ENCODE measurements at regions not wholly inside any gene's neighbourhood (a gene's known extent, or its start where the extent isn't known, plus 50 kb on each side); places are given as distances from the start of the nearest gene placed in this dataset.
"Not testable (repeated sequence)": the region's sequence is repeated elsewhere in the genome, so short reads cannot be mapped to it uniquely, and the experiment has no call there.

DNA sequence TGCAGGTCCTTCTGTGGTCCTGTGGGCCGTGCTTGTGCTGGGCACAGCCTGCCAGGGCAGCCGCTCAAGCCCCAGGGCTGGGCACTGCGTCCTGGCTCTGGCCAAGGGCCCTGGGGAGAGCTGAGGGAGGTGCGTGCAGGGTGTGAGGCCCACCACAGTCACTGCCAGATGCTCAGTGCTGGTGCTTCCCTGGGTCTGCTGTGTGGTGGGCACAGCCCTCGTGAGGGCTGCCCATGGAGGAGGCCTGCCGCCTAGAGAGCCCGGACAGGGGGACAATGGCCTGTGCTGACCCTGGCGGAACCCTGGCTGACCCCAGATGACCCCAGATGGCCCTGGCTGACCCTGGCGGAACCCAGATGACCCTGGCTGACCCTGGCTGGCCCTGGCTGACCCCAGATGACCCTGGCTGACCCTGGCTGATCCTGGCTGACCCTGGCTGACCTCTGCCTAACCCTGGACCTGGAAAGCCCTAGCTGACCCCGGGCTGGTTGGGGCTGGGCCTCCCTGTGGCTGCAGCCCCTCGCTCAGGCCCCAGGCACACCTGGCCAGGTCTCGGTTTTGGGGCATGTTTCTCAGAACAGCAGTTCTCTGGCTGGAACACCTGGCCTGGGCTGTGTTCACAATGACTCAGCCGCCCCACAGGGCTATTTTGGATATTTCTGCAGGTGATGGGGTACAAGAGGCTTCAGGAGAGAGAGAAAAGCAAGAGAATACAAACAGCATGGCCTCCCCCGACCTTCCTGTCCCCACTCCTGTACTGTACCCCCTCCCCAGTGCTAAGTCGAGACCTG lies 55.4 kb downstream of the TMEM121 start:
- DNase-seq, result no peak

DNA sequence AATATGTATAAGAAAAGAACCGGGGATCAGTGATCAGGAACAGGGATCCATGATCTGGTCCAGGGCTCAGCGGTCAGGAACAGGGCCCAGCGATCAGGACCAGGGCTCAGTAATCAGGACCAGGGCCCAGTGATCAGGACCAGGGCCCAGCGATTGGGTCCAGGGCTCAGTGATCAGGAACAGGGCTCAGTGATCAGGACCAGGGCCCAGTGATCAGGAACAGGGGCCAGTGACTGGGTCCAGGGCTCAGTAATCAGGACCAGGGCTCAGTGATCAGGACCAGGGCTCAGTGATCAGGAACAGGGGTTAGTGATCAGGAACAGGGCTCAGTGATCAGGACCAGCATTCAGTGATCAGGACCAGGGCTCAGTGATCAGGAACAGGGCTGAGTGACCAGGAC lies 56.3 kb downstream of the TMEM121 start:
- DNase-seq, result no peak

DNA sequence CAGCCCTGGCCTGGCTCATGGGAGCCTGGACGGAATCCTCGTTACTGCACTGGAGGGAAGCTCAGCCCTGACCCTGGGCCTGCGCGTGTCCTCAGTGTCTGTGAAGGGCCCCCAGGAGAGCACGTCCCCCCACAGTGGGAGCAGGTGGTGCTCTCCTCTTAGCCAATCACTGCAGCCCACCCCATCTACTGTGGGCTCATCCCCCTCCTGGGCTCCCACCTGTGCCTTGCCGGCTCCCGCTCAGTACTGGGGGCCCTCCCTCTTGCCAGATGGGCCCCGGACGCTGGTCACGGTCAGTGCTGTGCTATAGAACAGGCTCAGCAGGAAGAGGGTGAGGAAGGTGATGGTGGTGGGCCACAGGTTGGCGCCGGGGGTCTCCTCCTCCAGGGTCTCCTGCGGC lies 57.5 kb downstream of the TMEM121 start:
- not testable (repeated sequence) for DNase-seq

DNA sequence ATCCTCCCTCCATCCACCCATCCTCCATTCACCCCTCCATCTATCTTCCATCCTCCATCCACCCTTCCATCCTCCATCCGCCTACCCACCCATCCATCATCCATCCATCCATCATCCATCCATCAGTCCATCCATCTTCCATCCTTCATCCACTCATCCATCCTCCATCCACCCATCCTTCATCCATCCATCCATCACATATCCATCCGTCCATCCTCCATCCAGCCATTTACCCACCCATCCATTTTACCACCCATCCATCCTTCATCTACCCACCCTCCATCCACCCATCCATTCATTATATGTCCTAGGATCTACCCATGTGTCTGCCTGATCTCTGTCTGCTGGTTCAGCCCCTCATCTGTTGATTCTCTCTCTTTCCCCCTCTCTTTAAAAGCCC lies 58.9 kb downstream of the TMEM121 start:
- DNase-seq, result not testable (repeated sequence)

DNA sequence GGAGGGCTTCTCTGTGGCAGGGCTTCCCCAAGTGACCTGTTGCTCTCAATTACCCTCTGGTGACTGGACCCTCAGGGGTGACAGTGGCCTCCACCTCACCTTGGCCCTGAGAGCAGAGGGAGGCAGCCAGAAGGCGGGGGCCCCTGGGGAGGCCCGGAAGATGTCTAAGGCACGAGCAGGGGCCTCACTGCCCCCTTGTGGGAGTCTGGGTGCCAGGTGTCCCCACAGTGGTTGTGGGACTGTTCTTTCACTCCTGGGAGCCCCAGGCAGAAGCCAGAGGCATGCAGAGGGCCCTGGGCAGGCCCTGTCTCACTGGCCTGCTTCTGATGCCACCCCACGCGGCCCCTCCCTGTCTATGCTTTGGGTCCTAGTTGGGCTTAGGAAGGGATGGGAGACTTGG lies 59.3 kb downstream of the TMEM121 start:
- DNase-seq, result not testable (repeated sequence)

DNA sequence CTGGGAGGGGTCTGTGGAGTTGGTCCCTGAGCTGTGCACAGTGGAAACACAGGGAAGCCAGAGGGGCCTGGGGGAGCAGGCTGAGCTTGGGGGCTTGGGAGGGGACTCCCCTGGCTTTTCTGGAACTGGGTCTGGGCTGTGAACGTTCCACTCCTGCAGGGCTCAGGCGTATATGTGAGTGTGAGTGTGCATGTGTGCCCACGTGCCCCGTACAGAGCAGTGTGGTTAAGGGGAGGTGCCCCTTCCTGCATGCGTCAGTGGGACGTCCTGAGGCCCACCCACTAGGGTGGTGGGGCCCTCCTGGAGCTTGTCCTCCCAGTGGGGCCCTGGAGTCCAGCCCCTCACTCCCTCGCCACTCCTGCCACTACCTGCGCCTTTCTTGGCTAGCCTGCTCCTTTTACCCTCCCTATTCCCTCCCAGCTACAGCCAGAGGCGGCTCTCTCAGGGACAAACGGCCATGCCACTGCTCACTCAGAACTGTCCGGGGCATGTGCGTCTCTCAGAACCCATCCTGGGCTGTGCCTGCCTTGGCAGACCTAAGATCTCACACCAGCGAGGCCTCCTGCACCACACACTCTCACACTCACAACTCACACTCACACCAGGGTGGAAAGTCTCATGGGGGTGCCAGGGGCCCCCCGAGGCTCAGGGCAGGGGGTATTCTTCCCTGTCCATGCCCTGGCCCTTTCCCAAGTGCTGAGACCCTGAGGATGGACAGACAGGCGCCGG lies 59.9 kb downstream of the TMEM121 start:
- not testable (repeated sequence) for DNase-seq

DNA sequence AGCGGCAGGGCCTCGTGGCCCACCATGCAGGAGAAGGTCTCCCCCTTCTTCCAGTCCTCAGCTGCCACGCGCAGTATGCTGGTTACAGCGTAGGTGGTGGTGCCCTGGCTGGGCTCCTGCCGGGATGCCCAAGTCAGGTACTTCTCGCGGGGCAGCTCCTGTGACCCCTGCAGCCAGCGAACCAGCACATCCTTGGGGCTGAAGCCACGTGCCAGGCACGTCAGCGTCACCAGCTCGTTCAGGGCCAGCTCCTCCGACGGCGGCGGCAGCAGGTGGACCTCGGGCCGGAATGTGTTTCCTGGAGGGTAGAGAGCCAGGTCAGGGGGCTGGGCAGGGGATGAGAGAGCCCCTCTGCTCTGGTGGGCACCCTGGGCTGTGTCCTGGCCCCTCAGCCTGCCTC lies 60.7 kb downstream of the TMEM121 start:
- not testable (repeated sequence) for DNase-seq

DNA sequence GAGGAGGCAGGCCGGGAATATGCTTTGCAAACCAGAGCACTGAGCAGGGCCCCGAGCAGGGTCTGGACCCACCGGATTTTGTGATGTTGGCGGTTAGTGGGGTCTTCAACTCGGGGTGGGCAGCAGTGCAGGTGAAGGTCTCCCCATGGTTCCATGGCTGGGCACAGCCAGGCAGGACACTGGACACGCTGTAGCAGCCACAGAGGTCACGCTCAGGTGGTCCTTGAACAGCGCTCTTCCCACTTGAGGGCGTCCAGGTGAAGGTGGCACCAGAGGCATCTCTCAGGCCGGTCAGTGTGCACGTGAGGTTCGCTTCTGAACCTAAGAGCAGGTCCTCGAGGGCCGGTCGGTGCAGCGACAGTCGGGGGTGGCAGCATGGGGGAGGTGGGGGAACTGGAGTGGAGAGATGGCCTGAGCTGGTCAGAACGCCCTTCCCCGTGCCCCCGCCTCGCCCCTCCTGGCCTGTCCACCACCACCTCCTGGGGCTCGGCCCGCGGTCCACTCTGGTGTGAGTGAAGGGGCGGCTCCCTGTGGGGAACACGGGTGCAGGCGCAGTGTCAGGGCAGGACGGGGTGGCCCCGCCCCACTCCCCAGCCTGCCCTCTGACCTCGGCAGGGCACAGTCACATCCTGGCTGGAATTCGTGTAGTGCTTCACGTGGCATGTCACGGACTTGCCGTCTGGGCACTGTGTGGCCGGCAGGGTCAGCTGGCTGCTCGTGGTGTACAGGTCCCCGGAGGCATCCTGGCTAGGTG lies 61.3 kb downstream of the TMEM121 start:
- not testable (repeated sequence) for DNase-seq

DNA sequence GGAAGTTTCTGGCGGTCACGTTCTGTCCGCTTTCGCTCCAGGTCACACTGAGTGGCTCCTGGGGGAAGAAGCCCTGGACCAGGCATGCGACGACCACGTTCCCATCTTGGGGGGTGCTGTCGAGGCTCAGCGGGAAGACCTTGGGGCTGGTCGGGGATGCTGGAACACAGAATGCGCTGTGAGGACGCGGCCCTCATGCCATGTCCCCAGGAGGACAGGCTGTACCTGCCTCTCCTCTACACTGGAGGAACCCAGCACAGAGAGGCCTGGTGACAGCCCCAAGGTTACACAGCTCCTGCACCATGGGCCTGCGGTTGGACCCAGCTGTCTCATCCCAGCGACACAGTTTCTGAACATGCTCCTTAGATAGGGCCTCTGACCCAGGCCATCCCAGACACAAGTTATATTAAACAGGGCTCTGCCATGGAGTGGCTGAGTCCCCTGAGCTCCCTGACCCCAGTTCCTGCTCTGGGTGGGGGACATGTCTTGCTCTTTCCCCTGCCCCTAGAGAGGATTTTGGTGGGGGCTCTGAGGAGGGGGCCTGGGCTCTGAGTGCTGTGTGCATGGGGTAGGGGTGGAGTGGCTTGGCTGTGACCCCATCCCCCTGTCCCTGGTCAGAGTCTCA lies 62.0 kb downstream of the TMEM121 start:
- DNase-seq, result no peak

DNA sequence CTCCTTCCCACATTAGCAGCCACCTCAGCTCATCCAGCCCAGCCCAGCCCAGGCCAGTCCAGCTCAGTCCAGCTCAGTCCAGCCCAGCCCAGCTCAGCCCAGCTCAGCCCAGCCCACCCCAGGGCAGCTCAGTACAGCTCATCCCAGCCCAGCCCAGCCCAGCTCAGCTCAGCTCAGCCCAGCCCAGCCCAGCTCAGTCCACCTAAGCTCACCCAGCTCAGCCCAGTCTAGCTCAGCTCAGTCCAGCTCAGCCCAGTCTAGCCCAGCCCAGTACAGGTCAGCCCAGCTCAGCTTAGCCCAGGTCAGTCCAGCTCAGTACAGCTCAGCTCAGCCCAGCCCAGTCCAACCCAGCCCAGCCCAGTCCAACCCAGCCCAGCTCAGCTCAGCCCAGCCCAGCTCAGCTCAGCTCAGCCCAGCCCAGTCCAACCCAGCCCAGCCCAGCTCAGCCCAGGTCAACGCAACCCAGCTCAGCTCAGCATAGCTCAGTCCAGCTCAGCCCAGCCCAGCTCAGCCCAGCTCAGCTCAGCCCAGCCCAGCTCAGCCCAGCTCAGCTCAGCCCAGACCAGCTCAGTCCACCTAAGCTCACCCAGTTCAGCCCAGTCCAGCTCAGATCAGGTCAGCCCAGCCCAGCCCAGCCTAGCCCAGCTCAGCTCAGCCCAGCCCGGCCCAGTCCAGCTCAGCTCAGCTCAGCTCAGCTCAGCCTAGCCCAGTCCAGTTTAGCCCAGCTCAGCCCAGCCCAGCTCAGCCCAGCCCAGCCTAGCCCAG lies 63.0 kb downstream of the TMEM121 start:
- no peak for DNase-seq

DNA sequence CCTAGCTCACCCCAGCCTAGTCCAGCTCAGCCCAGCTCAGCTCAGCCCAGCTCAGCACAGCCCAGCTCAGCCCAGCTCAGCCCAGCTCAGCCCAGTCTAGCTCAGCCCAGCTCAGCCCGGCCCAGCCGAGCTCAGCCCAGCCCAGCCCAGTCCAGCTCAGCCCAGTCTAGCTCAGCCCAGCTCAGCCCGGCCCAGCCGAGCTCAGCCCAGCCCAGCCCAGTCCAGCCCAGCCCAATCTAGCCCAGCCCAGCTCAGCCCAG lies 63.5 kb downstream of the TMEM121 start:
- DNase-seq, result not testable (repeated sequence)

DNA sequence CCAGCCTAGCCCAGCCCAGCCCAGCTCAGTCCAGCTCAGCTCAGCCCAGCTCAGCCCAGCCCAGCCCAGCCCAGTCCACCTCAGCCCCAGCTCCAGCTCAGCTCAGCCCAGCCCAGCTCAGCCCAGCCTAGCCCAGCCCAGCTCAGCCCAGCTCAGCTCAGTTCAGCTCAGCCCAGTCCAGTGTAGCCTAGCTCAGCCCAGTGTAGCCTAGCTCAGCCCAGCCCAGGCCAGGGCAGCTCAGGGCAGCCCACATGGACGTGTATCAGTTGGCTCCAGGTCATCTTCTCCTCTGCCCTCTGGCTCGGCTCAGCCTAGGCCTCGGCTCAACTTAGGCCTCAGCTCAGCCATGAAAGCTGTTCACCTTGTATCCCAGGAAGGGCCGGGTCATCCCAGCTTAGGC lies 64.7 kb downstream of the TMEM121 start:
- no peak for DNase-seq

DNA sequence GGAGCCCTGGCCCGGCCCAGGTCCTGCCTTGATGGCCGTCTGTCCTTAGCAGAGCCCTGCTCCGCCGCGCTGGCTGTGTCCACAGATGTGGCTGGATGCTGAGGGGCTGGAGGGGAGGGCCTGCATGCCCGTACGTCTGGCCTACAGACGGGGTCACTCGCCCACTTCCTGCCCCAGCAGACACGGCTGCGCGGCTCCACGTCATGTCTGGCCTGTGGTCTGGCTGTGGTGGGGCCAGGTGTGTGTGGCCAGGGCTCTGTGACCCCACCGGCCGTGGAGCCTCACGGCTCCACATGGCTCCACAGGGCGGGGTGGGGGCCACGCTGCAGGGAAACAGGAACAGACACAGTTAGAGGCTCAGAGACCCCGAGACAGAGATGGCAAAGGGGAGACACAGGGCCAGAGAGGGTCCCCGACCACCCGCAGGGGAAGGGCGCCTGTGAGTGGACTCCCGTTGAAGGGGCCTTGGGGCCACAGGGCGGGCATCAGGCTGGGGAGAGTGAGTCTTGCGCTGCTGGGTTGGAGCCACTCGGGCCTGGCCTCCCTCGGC lies 65.5 kb downstream of the TMEM121 start:
- DNase-seq, result not testable (repeated sequence)

DNA sequence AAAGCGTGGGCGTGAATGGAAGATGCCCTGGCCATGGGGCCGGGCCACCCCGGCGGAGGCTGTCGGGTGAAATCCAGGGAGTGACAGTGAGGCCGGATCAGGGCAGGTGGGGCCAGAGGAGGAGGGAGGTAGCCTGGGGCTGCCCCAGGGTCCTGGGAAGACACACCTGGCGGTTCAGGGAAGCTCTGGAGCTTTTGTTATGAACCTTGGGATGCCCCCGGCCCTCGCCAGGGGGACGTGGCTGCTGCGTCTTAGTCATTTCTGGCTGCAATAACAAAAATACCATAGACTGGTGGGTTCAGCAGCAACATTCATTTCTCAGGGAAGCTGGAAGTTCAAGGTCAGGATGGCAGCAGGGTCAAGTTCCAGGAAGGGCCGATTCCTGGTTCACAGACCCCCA lies 66.3 kb downstream of the TMEM121 start:
- not testable (repeated sequence) for DNase-seq

DNA sequence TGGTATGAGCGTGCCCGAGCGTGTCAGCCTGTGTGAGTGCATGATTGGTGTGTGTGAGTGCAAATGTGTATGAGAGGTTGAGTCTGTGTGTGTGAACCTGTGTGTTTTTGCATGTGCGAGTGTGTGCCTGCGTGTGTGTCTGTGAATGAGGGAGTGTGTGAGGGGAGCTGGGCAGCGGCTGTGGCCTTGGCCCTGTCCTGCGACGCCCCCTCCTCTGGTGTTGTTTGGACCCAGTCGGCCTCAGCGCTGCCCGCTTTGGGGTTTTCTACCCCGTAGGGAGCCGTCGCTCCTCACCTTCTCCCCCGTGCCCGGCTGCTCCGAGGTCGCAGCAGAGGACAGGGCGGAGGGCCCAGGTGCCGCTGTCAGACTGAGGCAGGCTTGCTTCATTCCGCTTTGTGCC lies 69.0 kb downstream of the TMEM121 start:
- not testable (repeated sequence) for DNase-seq

DNA sequence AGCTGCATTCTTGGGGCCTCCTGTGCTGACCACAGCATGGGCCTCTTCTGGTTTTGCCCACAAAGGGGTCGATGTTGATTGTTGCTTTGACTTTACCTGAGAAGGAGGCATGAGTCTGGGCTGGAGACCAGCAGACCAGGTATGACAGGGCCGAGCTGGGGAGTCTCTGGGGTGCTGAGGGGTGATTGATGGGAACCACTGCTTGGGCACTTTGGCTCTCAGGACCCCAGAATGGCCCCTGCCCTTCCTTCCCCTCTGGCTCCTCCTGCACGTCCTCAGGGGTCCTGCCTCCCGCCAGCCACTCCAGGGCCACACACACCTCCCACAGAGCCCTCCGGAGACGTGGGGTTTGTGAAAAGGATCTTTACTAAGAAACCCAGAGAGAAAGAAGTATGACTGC lies 70.0 kb downstream of the TMEM121 start:
- not testable (repeated sequence) for DNase-seq

DNA sequence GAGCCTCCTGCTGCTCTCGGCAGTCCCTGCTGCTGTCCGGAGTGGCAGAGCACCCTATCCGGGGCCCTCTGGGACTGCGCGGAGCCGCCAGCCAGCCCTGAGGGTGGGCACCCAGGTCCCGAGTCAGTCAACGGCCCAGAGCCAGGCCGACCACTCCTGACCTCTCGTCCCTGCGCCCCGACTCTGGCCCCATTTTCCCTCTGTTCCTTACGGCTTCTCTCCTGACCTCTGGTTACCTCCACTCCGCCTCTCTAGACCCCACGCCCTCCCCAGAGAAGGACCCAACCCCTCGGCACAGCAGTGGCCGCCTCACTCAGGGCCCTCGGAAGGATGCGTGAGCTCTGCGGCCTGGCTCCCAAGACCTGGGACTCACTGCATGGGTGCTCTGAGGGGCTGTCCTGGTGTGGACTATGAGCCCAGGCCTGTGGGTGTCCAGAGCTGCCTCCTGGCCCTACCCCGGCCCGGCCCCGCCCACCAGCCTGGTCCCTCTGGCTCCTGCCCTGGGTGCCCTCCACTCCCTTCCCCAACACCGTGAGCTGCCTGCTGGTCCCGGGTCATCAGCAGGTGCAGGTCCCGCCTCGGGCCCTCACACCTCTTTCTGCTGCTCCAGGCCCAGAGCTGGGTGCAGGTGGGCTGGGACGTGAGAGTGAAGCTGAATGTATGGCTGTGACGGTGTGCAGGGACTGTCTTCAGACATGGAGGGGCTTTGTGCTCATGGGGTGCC lies 71.8 kb downstream of the TMEM121 start:
- DNase-seq, result not testable (repeated sequence)

DNA sequence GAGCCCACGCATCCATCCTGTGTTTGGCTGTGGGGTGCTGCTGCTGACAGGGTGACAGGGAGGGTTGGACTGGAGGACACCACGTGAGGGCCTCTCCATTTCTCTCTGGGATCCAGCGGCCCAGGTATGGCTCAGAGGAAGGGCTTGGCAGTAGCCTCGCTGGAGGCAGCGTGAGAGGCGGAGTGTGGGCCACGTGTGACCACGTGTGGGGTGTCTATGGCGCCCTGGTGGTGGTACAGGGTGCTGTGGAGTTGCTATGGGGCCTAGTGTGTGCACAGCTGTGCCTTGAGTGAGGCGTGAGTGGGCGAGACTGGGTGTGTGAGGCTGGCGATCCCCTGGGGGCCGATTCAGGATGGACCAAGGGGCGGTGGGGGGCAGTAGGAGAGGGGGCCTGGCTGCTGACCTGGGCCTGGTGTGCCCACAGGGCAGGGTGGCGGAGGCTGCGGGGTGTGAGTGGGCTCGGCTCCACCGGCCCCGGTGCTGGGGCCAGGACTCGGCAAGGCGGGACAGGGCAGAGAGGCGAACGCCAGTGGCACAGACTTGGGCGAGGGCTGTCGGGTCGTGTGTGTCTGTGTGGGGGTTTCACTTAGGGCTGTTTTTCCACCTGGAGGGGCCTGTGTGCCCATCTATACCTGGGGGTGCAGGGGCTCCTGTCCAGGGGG lies 72.7 kb downstream of the TMEM121 start:
- DNase-seq, result not testable (repeated sequence)

DNA sequence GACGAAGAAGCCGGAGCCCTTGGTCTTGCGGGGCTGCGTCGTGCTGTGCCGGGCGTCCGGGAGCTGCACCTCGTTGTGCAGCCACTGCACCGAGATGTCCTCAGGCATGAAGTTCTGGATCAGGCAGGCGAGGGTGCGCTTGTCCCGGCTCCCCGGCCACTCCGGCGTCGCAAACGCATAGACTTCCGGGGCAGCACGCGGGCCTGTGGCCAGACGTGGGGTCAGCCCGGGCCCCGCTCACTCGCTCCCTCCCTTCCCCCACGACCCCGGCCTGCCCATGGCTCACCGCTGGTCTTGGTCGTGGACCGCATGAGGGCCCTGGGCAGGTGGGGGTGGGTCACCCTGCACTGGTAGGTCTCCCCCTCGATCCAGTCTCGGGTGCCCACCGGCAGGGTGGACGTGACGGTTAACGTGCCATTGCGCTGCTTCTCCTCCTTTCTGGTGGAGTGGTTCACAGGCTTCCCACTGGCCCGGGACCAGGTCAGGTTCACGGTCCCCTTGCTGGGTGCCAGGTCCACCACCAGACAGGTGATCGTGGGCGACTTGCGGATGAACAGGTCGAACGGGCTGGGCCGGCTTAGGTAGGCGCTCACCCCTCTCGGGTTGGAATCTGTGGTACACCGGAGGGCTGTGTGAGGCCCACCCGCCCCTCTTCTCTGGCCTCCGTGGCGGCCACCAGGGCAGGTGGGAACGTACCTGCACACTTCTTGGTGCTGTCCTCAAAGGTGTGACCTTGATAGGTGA lies 74.0 kb downstream of the TMEM121 start:
- not testable (repeated sequence) for DNase-seq

DNA sequence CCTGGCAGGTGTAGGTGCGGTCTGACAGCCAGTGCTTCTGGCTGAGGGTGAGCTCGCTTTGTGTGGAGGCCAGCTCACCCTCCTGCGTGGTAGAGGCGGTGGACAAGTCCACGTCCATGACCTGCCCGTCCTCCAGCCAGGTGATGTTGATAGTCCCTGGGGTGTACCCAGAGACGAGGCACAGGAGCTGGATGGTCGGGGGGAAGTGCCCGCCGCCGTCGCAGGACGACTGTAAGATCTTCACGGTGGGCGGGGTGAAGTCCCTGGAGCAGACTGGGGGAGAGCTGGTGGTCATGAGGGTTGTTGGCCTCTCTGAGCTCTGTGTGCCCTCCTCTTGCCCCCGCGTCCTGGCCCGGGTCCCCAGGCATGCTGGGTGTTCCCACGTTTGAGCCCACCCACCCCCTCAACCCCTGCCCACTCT lies 74.6 kb downstream of the TMEM121 start:
- DNase-seq, result no peak
